WTC11 (cell line): ENCODE measurements at regions not wholly inside any gene's neighbourhood (a gene's known extent, or its start where the extent isn't known, plus 50 kb on each side); places are given as distances from the start of the nearest gene placed in this dataset.
"Not testable (repeated sequence)": the region's sequence is repeated elsewhere in the genome, so short reads cannot be mapped to it uniquely, and the experiment has no call there.

Experiments
- ATAC-seq: fragments of 200-7000 bp; cut with Tn5 transposase; 2 replicates; pipeline ENCODE4 v1.10.0; 2021; ENCODE audit warnings: mild to moderate bottlenecking, moderate library complexity
- CTCF ChIA-PET: fragments of 300-600 bp; sonication (Branson Sonifier 250); formaldehyde crosslinking; loops from one replicate; lab custom pipeline; 2021; ENCODE audit warnings: antibody characterized with exemption; lab: Charles Lee
- POLR2A ChIA-PET: fragments of 350-600 bp; sonication (Branson Sonifier 250); formaldehyde crosslinking; loops from one replicate; lab custom pipeline; 2021; ENCODE audit warnings: antibody characterized with exemption; lab: Charles Lee
- DNase-seq: peaks from one replicate; pipeline ENCODE4 v3.0.0; 2021; ENCODE audit warnings: low spot score
- H3K27ac Mint-ChIP-seq: 2 replicates; pipeline ENCODE4 v1.8.0; 2021; ENCODE audit warnings: mixed read lengths
- H3K27me3 Mint-ChIP-seq: 2 replicates; pipeline ENCODE4 v1.8.0; 2021; ENCODE audit warnings: low read depth, mild to moderate bottlenecking, moderate library complexity, mixed read lengths
- H3K36me3 Mint-ChIP-seq: 2 replicates; pipeline ENCODE4 v1.8.0; 2021; ENCODE audit warnings: mixed read lengths
- H3K4me1 Mint-ChIP-seq: 2 replicates; pipeline ENCODE4 v1.8.0; 2022; ENCODE audit warnings: mixed read lengths
- H3K4me3 Mint-ChIP-seq: 2 replicates; pipeline ENCODE4 v1.8.0; 2021; ENCODE audit warnings: mild to moderate bottlenecking, moderate library complexity, mixed read lengths
- H3K9me3 Mint-ChIP-seq: 2 replicates; pipeline ENCODE4 v1.8.0; 2021; ENCODE audit warnings: mixed read lengths
- ARID4B ChIP-seq: sonication (generic); formaldehyde crosslinking; IDR thresholded peaks from 2 replicates; pipeline ENCODE4 v1.8.0; 2023; ENCODE audit warnings: missing genetic modification reagents, mild to moderate bottlenecking, borderline replicate concordance
- ESRRA ChIP-seq: sonication (generic); formaldehyde crosslinking; IDR thresholded peaks from 2 replicates; pipeline ENCODE4 v1.8.1; 2022; ENCODE audit warnings: mild to moderate bottlenecking, missing genetic modification reagents, borderline replicate concordance
- FOXP1 ChIP-seq: sonication (generic); formaldehyde crosslinking; IDR thresholded peaks from 2 replicates; pipeline ENCODE4 v1.8.0; 2022; ENCODE audit warnings: missing genetic modification reagents, mild to moderate bottlenecking, moderate library complexity, borderline replicate concordance
- NR2C2 ChIP-seq: sonication (generic); formaldehyde crosslinking; IDR thresholded peaks from 2 replicates; pipeline ENCODE4 v1.8.0; 2022; ENCODE audit warnings: mild to moderate bottlenecking, missing genetic modification reagents
- NR3C1 ChIP-seq: sonication (generic); formaldehyde crosslinking; conservative IDR thresholded peaks from 2 replicates; pipeline ENCODE4 v1.8.1; 2023; ENCODE audit warnings: low read depth, mild to moderate bottlenecking, missing genetic modification reagents
- PRDM15 ChIP-seq: sonication (generic); formaldehyde crosslinking; IDR thresholded peaks from 2 replicates; pipeline ENCODE4 v1.8.0; 2022; ENCODE audit warnings: missing genetic modification reagents
- SMAD3 ChIP-seq: sonication (generic); formaldehyde crosslinking; IDR thresholded peaks from 2 replicates; pipeline ENCODE4 v1.8.0; 2022; ENCODE audit warnings: missing genetic modification reagents, mild to moderate bottlenecking, borderline replicate concordance
- SOX15 ChIP-seq: fragments of 250-450 bp; sonication (Bioruptor Pico); IDR thresholded peaks from 2 replicates; pipeline ENCODE4 v1.9.0; 2021; ENCODE audit warnings: mild to moderate bottlenecking
- TCF7 ChIP-seq: sonication (generic); formaldehyde crosslinking; IDR thresholded peaks from 2 replicates; pipeline ENCODE4 v1.8.0; 2022; ENCODE audit warnings: mild to moderate bottlenecking, low read depth, missing genetic modification reagents, moderate library complexity
- ZNF121 ChIP-seq: sonication (generic); formaldehyde crosslinking; IDR thresholded peaks from 2 replicates; pipeline ENCODE4 v1.8.0; 2023; ENCODE audit warnings: missing genetic modification reagents
- ZNF219 ChIP-seq: sonication (generic); formaldehyde crosslinking; IDR thresholded peaks from 2 replicates; pipeline ENCODE4 v1.8.0; 2023; ENCODE audit warnings: missing genetic modification reagents, mild to moderate bottlenecking, borderline replicate concordance
- ZNF263 ChIP-seq: sonication (generic); formaldehyde crosslinking; IDR thresholded peaks from 2 replicates; pipeline ENCODE4 v1.8.1; 2022; ENCODE audit warnings: low read depth, mild to moderate bottlenecking, moderate library complexity, missing genetic modification reagents
- ZNF416 ChIP-seq: fragments of 250-450 bp; sonication (Bioruptor Pico); IDR thresholded peaks from 2 replicates; pipeline ENCODE4 v1.9.0; 2021; ENCODE audit warnings: mild to moderate bottlenecking, inconsistent platforms
- ZNF671 ChIP-seq: fragments of 250-450 bp; sonication (Bioruptor Pico); IDR thresholded peaks from 2 replicates; pipeline ENCODE4 v1.8.0; 2021; ENCODE audit warnings: mild to moderate bottlenecking
- TF ChIP-seq, protein P1 (sequence below): fragments of 250-450 bp; sonication (Bioruptor Pico); IDR thresholded peaks from 2 replicates; pipeline ENCODE4 v1.9.0; 2021; ENCODE audit warnings: mild to moderate bottlenecking, borderline replicate concordance
- TF ChIP-seq, protein P2 (sequence below): sonication (generic); formaldehyde crosslinking; IDR thresholded peaks from 2 replicates; pipeline ENCODE4 v1.8.1; 2023; ENCODE audit warnings: mild to moderate bottlenecking, missing genetic modification reagents

DNA sequence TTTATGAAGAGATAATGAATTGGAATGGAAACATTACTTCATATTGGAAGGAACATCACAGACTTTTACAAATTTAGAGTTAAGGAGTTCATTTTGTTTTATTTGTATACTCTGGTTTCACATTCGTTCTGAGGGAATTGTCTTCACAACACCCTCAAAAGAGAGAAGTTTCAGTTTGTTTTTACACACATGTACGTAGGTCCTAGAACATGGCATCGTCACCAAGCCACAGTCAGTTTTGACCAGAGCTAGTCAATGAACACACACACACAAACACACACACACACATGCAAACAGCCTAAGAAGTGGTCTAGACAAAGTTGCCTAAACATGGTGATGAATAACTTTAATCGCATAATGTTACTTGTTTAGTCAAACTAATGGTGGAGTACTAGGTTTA, 427.9 kb upstream of the BCHE start:
- H3K36me3 Mint-ChIP-seq: no peaks in the 10 kb centered on the region
- no peaks in the 10 kb centered on the region for H3K27me3 Mint-ChIP-seq
- H3K27ac Mint-ChIP-seq: no peak overlapping the region
- DNase-seq: no peak
- no peaks in the 10 kb centered on the region for H3K9me3 Mint-ChIP-seq
- ATAC-seq: no peak
- H3K4me3 Mint-ChIP-seq: no peak overlapping the region
- ChIA-PET POLR2A (no interaction called here), CTCF (no interaction called here)
- H3K4me1 Mint-ChIP-seq: no peaks in the 10 kb centered on the region
- TF ChIP-seq ZNF219 (CRISPR knock-in tag) (no peak), SOX15 (CRISPR knock-in tag) (no peak), ZNF671 (CRISPR knock-in tag) (no peak), ESRRA (CRISPR knock-in tag) (no peak), TCF7 (no peak), ZNF263 (CRISPR knock-in tag) (no peak), FOXP1 (CRISPR knock-in tag) (no peak), NR2C2 (CRISPR knock-in tag) (no peak)

- ATAC-seq (peak; percentile 39; the same call in 1 of the 2 replicates), DNase-seq (no peak)
- POLR2A ChIA-PET: no interaction called here
- H3K4me3 Mint-ChIP-seq: no peak overlapping the region
- TF ChIP-seq ZNF121 (CRISPR knock-in tag): no peak
- TF ChIP-seq ZNF416 (CRISPR knock-in tag): no peak
- TF ChIP-seq NR2C2 (CRISPR knock-in tag): no peak
- TF ChIP-seq, all 79 proteins: peak for 0
- H3K27me3 Mint-ChIP-seq: no peaks in the 10 kb centered on the region
- H3K9me3 Mint-ChIP-seq: no peaks in the 10 kb centered on the region
- no peaks in the 10 kb centered on the region for H3K36me3 Mint-ChIP-seq
- H3K4me1 Mint-ChIP-seq: no peaks in the 10 kb centered on the region
- H3K27ac Mint-ChIP-seq: no peak overlapping the region
- CTCF ChIA-PET: no interaction called here
Measured at GRCh38 chr3:166263460-166263859, 426.2 kb upstream of the BCHE start.

- peaks cover 16% of the 10 kb centered on the region for H3K9me3 Mint-ChIP-seq
- H3K4me1 Mint-ChIP-seq, CTCF ChIA-PET, H3K27me3 Mint-ChIP-seq, H3K36me3 Mint-ChIP-seq, DNase-seq, ATAC-seq, H3K27ac Mint-ChIP-seq, H3K4me3 Mint-ChIP-seq, POLR2A ChIA-PET: not testable (repeated sequence)
Measured at GRCh38 chr3:166258293-166258850, 421.1 kb upstream of the BCHE start.

DNA sequence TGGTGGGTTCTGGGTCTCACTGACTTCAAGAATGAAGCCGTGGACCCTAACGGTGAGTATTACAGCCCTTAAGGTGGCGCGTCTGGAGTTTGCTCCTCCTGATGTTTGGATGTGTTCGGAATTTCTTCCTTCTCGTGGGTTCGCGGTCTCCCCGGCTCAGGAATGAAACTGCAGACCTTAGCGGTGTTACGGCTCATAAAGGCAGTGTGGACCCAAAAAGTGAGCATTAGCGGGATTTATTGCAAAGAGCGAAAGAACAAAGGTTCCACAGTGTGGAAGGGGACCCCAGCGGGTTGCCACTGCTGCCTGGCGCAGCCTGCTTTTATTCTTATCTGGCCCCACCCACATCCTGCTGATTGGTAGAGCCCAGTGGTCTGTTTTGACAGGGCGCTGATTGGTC, 420.5 kb upstream of the BCHE start:
- Mint-ChIP-seq H3K36me3 (peaks cover 3% of the 10 kb centered on the region; the same call in 1 of the 2 replicates), H3K27ac (no peak overlapping the region), H3K27me3 (no peaks in the 10 kb centered on the region), H3K9me3 (peaks cover 16% of the 10 kb centered on the region), H3K4me3 (no peak overlapping the region), H3K4me1 (no peaks in the 10 kb centered on the region)
- ChIA-PET CTCF (no interaction called here), POLR2A (no interaction called here)
- DNase-seq: no peak
- no peak for ATAC-seq
- TF ChIP-seq PRDM15 (CRISPR knock-in tag) (no peak), NR3C1 (CRISPR knock-in tag) (no peak), ARID4B (CRISPR knock-in tag) (no peak), SMAD3 (CRISPR knock-in tag) (no peak)
- TF ChIP-seq, protein P1, sequence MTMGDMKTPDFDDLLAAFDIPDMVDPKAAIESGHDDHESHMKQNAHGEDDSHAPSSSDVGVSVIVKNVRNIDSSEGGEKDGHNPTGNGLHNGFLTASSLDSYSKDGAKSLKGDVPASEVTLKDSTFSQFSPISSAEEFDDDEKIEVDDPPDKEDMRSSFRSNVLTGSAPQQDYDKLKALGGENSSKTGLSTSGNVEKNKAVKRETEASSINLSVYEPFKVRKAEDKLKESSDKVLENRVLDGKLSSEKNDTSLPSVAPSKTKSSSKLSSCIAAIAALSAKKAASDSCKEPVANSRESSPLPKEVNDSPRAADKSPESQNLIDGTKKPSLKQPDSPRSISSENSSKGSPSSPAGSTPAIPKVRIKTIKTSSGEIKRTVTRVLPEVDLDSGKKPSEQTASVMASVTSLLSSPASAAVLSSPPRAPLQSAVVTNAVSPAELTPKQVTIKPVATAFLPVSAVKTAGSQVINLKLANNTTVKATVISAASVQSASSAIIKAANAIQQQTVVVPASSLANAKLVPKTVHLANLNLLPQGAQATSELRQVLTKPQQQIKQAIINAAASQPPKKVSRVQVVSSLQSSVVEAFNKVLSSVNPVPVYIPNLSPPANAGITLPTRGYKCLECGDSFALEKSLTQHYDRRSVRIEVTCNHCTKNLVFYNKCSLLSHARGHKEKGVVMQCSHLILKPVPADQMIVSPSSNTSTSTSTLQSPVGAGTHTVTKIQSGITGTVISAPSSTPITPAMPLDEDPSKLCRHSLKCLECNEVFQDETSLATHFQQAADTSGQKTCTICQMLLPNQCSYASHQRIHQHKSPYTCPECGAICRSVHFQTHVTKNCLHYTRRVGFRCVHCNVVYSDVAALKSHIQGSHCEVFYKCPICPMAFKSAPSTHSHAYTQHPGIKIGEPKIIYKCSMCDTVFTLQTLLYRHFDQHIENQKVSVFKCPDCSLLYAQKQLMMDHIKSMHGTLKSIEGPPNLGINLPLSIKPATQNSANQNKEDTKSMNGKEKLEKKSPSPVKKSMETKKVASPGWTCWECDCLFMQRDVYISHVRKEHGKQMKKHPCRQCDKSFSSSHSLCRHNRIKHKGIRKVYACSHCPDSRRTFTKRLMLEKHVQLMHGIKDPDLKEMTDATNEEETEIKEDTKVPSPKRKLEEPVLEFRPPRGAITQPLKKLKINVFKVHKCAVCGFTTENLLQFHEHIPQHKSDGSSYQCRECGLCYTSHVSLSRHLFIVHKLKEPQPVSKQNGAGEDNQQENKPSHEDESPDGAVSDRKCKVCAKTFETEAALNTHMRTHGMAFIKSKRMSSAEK (CRISPR knock-in tag): no peak
- TF ChIP-seq, protein P2, sequence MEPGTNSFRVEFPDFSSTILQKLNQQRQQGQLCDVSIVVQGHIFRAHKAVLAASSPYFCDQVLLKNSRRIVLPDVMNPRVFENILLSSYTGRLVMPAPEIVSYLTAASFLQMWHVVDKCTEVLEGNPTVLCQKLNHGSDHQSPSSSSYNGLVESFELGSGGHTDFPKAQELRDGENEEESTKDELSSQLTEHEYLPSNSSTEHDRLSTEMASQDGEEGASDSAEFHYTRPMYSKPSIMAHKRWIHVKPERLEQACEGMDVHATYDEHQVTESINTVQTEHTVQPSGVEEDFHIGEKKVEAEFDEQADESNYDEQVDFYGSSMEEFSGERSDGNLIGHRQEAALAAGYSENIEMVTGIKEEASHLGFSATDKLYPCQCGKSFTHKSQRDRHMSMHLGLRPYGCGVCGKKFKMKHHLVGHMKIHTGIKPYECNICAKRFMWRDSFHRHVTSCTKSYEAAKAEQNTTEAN: no peak
